T follicular helper cell (primary cell): ENCODE measurements at regions not wholly inside any gene's neighbourhood (a gene's known extent, or its start where the extent isn't known, plus 50 kb on each side); places are given as distances from the start of the nearest gene placed in this dataset.

Experiments
- DNase-seq: peaks from one replicate; pipeline ENCODE4 v3.0.0-alpha.2; 2020; ENCODE audit warnings: low read depth

- DNase-seq: no peak
These were observed 809.5 kb upstream of the CELF2 start for GRCh38 chr10:10208196-10208595.

- no peak for DNase-seq
These were observed 808.5 kb upstream of the CELF2 start for GRCh38 chr10:10209167-10209566.

GRCh38 chr10:10211409-10211808 is 806.3 kb upstream of the CELF2 start:
- DNase-seq: no peak

GRCh38 chr10:10213237-10213636 is 804.4 kb upstream of the CELF2 start:
- DNase-seq: no peak

GRCh38 chr10:10222304-10222841 is 795.3 kb upstream of the CELF2 start:
- DNase-seq: no peak

- DNase-seq: no peak
These were observed 794.5 kb upstream of the CELF2 start for GRCh38 chr10:10223131-10223530.

- DNase-seq: no peak
These were observed 792.5 kb upstream of the CELF2 start for GRCh38 chr10:10225136-10225676.

- DNase-seq: no peak
These were observed 784.4 kb upstream of the CELF2 start for GRCh38 chr10:10233229-10233628.

- DNase-seq: no peak
These were observed 782.7 kb upstream of the CELF2 start for GRCh38 chr10:10235003-10235402.

GRCh38 chr10:10247585-10247984 is 770.1 kb upstream of the CELF2 start:
- no peak for DNase-seq

- no peak for DNase-seq
These were observed 760.8 kb upstream of the CELF2 start for GRCh38 chr10:10256860-10257259.

- no peak for DNase-seq
These were observed 758.7 kb upstream of the CELF2 start for GRCh38 chr10:10259013-10259412.

GRCh38 chr10:10270126-10271050 is 747.3 kb upstream of the CELF2 start:
- DNase-seq: no peak

GRCh38 chr10:10271639-10272192 is 746.0 kb upstream of the CELF2 start:
- no peak for DNase-seq

GRCh38 chr10:10273661-10274060 is 744.0 kb upstream of the CELF2 start:
- DNase-seq: no peak

GRCh38 chr10:10279906-10280305 is 737.8 kb upstream of the CELF2 start:
- DNase-seq: no peak

GRCh38 chr10:10292501-10292900 is 725.2 kb upstream of the CELF2 start:
- DNase-seq: no peak

GRCh38 chr10:10293041-10293440 is 724.6 kb upstream of the CELF2 start:
- DNase-seq: no peak

- DNase-seq: no peak
These were observed 724.2 kb upstream of the CELF2 start for GRCh38 chr10:10293481-10293951.

- DNase-seq: no peak
These were observed 723.3 kb upstream of the CELF2 start for GRCh38 chr10:10294184-10294880.

GRCh38 chr10:10294881-10295529 is 722.7 kb upstream of the CELF2 start:
- DNase-seq: no peak

GRCh38 chr10:10295537-10295936 is 722.1 kb upstream of the CELF2 start:
- no peak for DNase-seq
